AG09319 (cell line): ENCODE measurements at regions not wholly inside any gene's neighbourhood (a gene's known extent, or its start where the extent isn't known, plus 50 kb on each side); places are given as distances from the start of the nearest gene placed in this dataset.
"Not testable (repeated sequence)": the region's sequence is repeated elsewhere in the genome, so short reads cannot be mapped to it uniquely, and the experiment has no call there.

Experiments used
- DNase-seq: peaks from one replicate; pipeline ENCODE4 v3.0.0-alpha.2; 2010; ENCODE audit warnings: low read depth; ENCODE audit errors: extremely low read depth
- TF ChIP-seq, protein P1 (sequence below): IDR thresholded peaks from 2 replicates; pipeline ENCODE4 v1.5.1; 2011; ENCODE audit warnings: low read depth, mild to moderate bottlenecking, inconsistent platforms, low read length, moderate library complexity

DNA sequence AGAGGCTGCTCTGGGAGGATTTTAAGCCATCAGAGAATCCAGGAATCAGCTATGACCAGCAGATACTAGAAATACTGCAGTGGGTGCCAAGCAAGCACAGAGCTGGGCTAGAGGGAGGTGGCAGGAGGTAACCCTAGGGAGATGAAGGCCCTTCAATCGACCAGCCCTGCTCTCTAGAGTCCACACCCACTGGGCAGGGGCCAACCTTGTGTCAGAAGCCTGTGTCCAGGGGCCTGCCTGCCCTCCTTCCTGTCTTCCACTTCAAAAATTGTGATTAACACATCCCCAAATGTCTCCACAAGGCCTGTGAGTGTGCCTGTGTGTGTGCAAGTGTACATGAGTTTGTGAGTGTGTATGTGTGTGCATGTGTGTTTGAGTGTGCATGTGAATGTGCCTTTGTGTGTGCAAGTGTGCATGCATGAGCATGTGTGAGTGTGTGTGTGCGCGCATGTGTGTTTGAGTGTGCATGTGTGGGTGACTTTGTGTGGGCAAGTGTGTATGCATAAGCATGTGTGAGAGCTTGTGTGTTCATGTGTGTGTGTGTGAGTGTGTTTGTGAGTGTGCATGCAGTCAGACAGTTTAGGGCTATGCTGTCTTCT, 367.7 kb downstream of the SFMBT2 start:
- TF ChIP-seq, protein P1, sequence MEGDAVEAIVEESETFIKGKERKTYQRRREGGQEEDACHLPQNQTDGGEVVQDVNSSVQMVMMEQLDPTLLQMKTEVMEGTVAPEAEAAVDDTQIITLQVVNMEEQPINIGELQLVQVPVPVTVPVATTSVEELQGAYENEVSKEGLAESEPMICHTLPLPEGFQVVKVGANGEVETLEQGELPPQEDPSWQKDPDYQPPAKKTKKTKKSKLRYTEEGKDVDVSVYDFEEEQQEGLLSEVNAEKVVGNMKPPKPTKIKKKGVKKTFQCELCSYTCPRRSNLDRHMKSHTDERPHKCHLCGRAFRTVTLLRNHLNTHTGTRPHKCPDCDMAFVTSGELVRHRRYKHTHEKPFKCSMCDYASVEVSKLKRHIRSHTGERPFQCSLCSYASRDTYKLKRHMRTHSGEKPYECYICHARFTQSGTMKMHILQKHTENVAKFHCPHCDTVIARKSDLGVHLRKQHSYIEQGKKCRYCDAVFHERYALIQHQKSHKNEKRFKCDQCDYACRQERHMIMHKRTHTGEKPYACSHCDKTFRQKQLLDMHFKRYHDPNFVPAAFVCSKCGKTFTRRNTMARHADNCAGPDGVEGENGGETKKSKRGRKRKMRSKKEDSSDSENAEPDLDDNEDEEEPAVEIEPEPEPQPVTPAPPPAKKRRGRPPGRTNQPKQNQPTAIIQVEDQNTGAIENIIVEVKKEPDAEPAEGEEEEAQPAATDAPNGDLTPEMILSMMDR = no peak
- DNase-seq = no peak

DNA sequence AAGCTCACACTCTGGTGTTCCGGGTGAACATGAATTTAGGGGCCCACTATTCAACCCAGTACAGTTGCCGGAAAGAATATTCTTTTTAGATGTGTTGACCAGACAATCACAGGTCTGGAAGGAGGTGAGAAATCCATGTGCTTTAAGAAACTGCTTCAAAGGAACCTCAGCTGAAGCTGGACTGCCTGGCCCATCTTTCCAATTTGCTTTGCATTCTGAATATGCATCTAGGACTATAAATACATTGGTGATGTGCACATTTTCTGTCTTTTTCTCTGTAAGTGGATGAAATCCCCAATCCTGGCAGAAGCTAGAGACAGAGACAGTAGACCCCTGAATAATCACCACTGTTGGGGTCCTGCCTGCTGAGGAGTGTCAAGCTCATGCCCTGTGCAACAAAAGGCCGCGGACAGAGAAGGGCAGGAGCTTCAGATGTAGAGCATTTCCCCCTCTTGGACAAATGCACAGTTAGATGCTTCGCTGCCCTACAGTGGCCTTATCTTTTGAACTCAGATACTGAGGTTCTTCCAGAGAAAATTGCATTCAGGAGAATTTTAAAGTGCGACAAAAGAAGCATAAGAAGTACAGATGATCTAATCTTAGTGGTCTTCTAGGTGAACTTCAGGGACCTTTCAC, 368.3 kb downstream of the SFMBT2 start:
- TF ChIP-seq, protein P1 = no peak

DNA sequence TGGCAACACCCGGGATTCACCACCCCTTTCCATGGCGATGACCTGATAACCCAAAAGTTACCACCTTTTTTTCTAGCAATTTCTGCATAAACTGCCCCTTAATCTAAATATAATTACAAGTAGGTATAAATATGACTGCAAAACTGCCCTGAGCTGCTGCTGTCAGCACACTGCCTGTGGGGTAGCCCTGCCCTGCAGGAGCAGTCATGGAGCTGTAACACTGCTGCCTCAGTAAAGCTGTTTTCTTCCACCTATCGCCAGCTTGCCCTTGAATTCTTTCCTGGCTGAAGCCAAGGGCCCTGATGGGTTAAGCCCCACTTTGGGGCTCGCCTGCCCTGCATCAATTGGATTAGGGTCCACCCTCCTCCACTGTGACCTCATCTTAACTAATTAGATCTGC, 368.8 kb downstream of the SFMBT2 start:
- TF ChIP-seq, protein P1 = no peak
- DNase-seq = no peak

More for the DNA sequence above, 368.3 kb downstream of the SFMBT2 start:
- DNase-seq = no peak

DNA sequence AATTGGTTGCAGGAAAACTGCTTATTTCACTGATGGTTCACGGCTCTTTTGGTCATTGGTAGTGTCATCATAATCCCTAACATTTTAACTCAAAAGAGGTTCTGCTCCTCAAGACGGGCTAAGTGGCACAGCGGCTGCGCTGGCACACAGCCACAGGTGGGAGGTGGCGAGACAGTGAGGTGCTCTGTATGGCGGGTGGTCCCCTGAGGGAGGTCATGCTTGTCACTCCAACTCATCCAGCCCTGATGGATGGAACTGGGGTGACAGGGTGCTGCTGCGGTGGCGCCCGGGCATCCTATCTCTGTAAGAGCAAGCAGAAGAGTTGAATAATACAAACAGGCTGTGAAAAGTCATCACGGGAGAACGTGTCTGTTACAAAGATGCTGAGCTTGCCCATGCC, 370.2 kb downstream of the SFMBT2 start:
- TF ChIP-seq, protein P1 = no peak
- no peak for DNase-seq

DNA sequence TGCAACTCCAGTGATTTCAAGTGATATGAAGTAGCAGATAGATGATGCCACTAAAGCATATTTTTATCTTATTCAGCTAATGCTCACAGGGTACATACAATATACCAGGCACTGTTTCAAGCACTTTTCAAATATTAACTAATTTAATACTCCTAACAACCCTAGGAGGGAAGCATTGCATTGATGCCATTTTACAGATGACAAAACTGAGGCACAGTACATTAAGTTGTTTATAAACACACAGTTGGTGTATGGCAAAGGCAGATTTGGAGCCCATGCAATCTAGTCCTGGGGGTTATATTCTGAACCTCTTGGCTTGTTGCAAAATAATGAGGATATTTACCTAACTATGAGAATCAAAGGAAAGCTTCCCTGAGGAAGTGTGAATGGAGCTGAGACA, 371.0 kb downstream of the SFMBT2 start:
- TF ChIP-seq, protein P1 = no peak

DNA sequence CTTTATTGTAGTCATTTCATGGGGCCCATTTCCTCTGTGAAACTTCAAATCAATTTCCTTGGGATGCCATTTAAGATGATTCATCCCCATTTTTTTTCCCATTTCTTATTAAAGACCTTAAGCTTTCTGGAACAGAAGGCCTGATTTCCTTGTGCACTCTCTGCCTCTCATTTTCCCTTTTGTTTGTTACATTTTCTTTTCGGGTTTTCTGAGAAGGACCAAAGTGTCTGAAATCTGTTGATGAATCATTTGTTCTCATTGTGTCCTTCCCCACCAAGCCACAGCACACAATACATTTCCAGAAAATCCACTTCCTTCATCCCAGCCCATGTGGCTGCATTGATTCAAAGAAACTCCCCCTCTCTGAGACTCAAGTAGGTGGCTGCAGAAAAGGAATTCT, 372.4 kb downstream of the SFMBT2 start:
- no peak for DNase-seq
- TF ChIP-seq, protein P1 = no peak

More for the DNA sequence above, 371.0 kb downstream of the SFMBT2 start:
- no peak for DNase-seq

DNA sequence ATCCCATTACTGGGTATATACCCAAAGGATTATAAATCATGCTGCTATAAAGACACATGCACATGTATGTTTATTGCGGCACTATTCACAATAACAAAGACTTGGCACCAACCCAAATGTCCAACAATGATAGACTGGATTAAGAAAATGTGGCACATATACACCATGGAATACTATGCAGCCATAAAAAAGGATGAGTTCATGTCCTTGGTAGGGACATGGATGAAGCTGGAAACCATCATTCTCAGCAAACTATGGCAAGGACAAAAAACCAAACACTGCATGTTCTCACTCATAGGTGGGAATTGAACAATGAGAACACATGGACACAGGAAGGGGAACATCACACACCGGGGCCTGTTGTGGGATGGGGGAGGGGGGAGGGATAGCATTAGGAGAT, 373.4 kb downstream of the SFMBT2 start:
- DNase-seq = not testable (repeated sequence)

DNA sequence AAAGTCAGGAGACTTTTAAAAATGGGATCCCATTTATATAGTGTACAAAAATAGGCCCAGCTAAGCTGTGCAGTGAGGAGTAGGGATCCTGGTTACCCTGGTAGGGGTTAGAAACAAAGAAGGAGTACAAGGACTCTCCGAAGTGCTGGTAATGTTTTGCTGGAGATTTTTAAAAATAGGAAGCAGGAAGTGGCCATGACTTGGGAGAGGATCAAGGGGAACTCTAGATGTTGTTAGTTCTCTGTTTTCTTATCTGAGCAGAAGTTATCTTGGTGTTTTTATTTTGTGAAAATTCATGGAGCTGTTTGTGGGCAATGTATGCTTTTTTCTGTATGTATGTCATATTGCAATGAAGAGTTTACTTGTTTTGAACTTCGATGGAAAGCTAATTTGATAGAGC, 373.9 kb downstream of the SFMBT2 start:
- TF ChIP-seq, protein P1 = no peak
- DNase-seq = no peak
